GM12891 (cell line): ENCODE measurements at regions not wholly inside any gene's neighbourhood (a gene's known extent, or its start where the extent isn't known, plus 50 kb on each side); places are given as distances from the start of the nearest gene placed in this dataset.

Source experiments
- DNase-seq: peaks from one replicate; pipeline ENCODE4 v3.0.0; 2011; ENCODE audit warnings: low spot score; ENCODE audit not compliant: insufficient read length
- FAIRE-seq: peaks from 2 replicates; lab custom pipeline; 2011; peaks lifted over from hg19 to GRCh38; lab: Jason Lieb, UNC
- PAX5 ChIP-seq: IDR thresholded peaks from 2 replicates; pipeline ENCODE4 v1.6.1; 2011; ENCODE audit warnings: low read length, moderate library complexity, mild to moderate bottlenecking; ENCODE audit not compliant: insufficient read depth, severe bottlenecking
- POLR2A ChIP-seq: IDR thresholded peaks from 2 replicates; pipeline ENCODE4 v1.6.1; 2011; ENCODE audit warnings: low read depth, low read length, control low read depth
- POLR2AphosphoS5 ChIP-seq: IDR thresholded peaks from 2 replicates; pipeline ENCODE4 v1.6.1; 2011; ENCODE audit warnings: low read depth, low read length, control low read depth
- POU2F2 ChIP-seq: IDR thresholded peaks from 2 replicates; pipeline ENCODE4 v1.6.1; 2011; ENCODE audit warnings: low read depth, mild to moderate bottlenecking, control low read depth, low read length, moderate library complexity
- SPI1 ChIP-seq: IDR thresholded peaks from 2 replicates; pipeline ENCODE4 v1.6.1; 2011; ENCODE audit warnings: low read depth, low read length, control low read depth
- TAF1 ChIP-seq: IDR thresholded peaks from 2 replicates; pipeline ENCODE4 v1.6.1; 2011; ENCODE audit warnings: low read depth, low read length, control low read depth

DNA sequence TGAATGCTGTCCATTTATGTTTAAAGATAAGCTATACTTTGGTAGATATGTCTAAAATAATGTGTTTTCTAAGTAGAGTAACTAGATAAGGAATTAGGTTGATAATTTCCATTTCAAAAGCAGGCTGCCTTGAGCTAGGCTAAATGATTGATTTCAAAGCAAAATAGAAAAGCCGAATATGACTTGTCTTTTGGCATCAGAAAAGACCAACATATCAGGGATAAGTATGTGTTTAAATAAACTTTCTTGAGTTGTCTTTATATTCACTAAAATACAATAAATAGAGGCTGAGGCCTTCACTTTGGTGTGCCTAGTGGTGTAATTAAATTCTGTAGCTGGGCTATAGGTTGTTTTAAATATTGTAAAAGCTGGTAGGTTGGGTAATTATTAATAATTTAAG is 569.0 kb downstream of the TAF11L14 start:
- no peak for TF ChIP-seq TAF1
- no peak for TF ChIP-seq POU2F2
- no peak for TF ChIP-seq SPI1
- no peak for TF ChIP-seq POLR2AphosphoS5
- TF ChIP-seq POLR2A: no peak
- no peak for TF ChIP-seq PAX5
- DNase-seq: no peak
- FAIRE-seq: no peak

DNA sequence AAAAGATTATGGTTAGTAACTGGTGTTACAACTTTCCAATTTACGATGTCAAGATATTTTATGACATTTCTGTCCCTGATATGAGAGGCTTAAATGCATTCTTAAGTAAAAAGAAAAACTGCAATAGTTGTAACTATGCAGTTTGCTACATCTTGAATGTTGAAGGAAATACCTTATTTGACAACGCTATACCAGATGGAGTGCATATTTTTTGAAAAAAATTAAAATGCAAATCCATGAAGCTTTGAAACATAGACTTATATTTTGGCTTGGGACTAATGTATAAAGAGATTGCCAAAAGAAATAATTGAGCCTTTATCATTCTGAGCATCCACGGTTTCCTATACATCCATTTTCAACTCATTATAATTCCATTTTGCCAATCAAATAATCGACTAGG is 579.4 kb downstream of the TAF11L14 start:
- no peak for TF ChIP-seq POU2F2
- DNase-seq (no peak), FAIRE-seq (no peak)

DNA sequence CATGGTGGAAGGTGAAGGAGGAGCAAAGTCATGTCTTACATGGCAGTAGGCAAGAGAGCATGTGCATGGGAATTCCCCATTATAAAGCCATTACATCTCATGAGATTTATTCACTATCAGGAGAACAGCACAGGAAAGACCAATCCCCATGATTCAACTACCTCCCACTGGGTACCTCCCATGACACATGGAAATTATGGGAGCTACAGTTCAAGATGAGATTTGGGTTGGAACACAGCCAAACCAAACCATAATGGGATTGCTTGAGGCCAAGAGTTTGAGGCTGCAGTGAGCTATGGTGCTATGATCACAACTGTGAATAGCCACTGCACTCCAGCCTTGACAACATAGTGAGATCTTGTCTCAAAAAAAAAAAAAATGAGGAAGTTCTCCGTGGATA is 581.8 kb downstream of the TAF11L14 start:
- FAIRE-seq (no peak), DNase-seq (no peak)

DNA sequence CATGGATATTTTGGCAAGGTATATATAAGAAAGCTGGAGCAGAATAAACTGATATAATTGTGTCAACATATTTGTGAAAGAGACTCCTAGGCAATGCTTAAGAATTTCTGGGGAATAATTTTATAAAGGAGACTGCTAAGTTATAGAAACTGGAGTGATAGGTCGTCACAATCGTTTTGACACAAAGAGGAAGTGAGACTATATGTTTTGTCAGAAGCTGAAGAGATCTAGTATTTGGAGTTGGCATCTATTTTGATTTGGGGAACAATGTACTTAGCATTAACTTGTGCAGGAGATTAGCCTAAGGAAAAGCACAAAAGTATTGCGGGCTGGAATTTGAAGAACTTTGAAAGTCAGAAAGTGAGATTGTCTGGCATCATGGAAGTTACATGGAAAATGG is 582.5 kb downstream of the TAF11L14 start:
- FAIRE-seq (no peak), DNase-seq (no peak)
- no peak for TF ChIP-seq POLR2A
- TF ChIP-seq SPI1: peak; percentile 69

More for the DNA sequence above, 581.8 kb downstream of the TAF11L14 start:
- no peak for TF ChIP-seq SPI1
- TF ChIP-seq TAF1: no peak
- no peak for TF ChIP-seq POU2F2
- TF ChIP-seq PAX5: no peak

DNA sequence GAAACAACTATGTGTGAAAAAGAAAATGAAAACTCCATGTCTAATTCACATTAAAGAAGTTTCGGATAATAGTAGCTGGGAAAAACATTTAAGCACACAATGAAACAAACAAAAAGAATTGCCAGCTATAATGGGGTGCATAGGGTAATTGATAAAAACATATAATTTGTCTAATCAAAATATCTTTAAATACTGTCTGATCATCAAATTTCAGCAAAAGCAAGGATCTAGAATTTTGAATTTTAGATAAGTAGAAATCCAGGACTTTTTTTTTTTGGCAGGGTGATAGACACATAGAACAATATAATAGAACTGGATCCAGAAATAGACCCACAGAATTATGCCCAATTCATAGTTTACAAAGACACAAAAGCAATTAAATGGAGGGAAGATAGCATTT is 585.0 kb downstream of the TAF11L14 start:
- no peak for TF ChIP-seq PAX5
- no peak for TF ChIP-seq POLR2AphosphoS5
- TF ChIP-seq POLR2A: no peak
- no peak for TF ChIP-seq SPI1
- TF ChIP-seq POU2F2: no peak
- TF ChIP-seq TAF1: no peak
- DNase-seq (no peak), FAIRE-seq (no peak)

DNA sequence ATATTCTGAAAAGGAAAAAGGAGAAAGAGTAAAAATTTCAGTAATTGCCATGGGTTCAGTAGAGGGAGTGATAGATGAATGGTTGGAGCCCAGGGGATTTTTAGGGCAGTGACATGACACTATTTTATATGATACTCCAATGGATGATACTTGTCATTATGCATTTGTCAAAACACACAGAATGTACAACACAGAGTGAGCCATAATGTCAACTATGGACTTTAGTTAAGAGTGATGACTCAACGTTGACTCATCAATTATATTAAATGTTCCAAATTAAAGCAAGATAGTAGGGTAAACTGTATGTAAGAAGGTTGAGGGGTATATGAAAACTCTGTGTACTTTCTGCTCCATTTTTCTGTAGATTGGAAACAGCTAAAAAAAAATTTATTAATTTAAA is 586.4 kb downstream of the TAF11L14 start:
- FAIRE-seq (no peak), DNase-seq (no peak)
- no peak for TF ChIP-seq TAF1
- no peak for TF ChIP-seq POU2F2
- TF ChIP-seq POLR2A: no peak
- TF ChIP-seq PAX5: no peak
- TF ChIP-seq SPI1: no peak

DNA sequence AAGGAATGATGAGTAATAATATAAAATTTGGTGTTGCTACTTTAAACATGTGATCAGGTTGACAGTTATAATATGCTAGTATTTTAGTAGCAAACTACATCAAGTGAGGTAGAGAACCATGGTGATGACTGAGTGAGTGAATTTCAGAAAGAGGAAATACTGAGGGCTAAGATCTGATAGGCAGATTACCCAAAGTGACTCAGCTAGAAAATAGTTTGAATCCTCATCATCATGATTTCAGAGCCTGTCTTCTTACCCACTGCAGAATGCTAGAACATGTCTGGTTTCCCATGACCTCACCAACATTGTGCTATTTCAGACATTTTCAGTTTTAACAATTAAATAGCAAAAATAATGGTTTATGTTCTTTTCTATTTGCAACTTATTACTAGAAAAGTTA is 602.1 kb downstream of the TAF11L14 start:
- FAIRE-seq: no peak
- DNase-seq: no peak
- TF ChIP-seq POLR2A (no peak), SPI1 (no peak), TAF1 (no peak), POLR2AphosphoS5 (no peak), POU2F2 (no peak), PAX5 (no peak)

DNA sequence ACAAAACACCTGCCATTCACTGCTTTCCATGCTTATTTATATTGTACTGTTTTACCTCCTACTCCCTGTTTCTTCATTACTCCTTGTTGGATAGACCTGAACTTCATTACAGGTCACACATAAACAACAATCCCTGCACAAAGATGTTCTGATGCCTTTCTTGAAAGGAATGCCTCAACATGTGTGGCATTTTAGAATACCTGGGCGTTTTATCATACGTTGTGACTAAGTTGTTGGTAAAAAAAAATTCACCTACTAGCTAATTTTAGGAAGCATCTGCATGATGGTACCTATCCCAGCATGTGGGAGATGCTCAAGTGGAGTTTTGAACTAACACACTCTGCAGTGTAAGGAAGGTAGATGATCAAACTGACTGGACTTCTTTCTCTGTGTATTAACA is 604.1 kb downstream of the TAF11L14 start:
- DNase-seq: no peak
- no peak for FAIRE-seq
- TF ChIP-seq POU2F2 (no peak), PAX5 (no peak), TAF1 (no peak), POLR2A (no peak), SPI1 (no peak), POLR2AphosphoS5 (no peak)

DNA sequence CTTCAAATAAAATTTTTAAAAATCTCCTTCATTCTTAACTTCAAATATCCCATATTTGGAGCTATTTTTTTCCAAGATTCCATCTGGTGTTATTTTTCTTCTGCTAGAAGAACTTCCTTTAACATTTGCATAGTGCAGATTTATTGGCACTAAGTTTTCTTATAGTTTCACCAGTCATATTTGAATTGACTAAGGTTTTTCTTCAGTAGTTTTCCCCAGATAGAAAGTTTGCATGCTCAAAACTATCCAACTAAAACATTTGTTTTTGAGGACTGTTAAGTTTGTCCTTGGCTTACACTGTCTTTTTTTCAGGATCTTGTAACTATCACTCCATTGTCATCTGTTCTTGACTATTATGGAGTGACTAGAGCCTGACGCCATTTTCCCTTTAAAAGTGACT is 606.7 kb downstream of the TAF11L14 start:
- FAIRE-seq (no peak), DNase-seq (no peak)
- TF ChIP-seq POLR2A (no peak), PAX5 (no peak), POLR2AphosphoS5 (no peak), POU2F2 (no peak), TAF1 (no peak), SPI1 (no peak)

DNA sequence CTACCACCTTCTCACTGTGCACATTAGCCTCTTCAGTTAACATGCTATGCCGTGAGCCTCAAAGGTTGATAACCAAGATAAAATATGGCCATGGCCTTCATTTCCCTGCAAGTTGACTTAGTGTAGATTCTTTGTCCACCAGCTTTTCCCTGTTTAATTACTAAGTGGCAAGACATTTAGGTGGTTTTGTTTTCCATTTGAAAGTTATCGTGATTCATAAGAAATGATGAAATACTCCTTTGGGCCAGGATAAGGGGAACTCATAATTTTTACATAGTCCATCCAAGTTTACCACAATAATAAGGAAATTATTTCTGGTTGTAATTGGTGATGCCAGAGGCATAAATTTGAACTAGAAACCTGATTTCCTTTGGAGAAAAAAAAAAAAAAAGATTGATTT is 609.6 kb downstream of the TAF11L14 start:
- DNase-seq (no peak), FAIRE-seq (no peak)
- TF ChIP-seq PAX5 (no peak), POLR2AphosphoS5 (no peak), POLR2A (no peak), SPI1 (no peak), POU2F2 (no peak), TAF1 (no peak)

DNA sequence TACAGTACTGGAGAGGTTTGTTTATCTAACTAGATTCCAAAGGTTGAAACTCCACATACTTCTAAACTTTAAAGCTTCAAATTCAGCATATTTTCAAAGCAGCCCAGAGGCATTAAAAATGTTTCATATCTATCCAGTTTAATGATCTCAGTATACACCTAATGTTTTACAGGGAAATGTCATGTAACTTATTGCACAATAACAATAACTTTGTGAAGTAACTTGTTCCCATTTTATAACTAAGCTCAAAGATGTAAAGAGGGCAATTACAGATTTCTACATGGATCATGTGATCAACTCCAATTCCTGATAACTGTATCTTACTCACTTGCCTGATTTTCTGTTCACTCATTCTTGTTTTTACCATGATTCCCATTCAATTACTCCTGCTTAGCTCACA is 610.0 kb downstream of the TAF11L14 start:
- TF ChIP-seq POLR2A (no peak), POLR2AphosphoS5 (no peak), SPI1 (no peak), POU2F2 (no peak)
- no peak for FAIRE-seq
- no peak for DNase-seq
